ENCODE measurements at regions not wholly inside any gene's neighbourhood (a gene's known extent, or its start where the extent isn't known, plus 50 kb on each side); places are given as distances from the start of the nearest gene placed in this dataset.
"Not testable (repeated sequence)": the region's sequence is repeated elsewhere in the genome, so short reads cannot be mapped to it uniquely, and the experiment has no call there.

DNA sequence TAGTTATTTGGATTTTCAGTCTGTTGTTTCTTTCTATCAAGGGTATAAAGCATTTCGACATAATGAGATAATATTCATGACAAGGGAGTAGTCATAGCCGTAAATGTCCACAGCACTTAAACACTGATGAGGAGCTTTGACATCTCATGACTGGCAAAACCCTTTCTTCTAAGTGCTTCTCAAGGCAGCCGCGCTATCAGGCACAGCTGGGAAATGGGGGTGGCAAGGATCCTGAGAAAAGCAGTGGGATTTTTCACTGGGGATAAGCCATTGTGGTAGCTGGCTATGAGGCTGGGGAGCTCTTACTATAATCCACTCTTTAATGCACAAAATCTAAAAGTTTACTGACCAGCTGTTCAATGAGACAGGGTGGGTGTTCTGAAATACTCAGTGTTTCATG is 493.2 kb upstream of the KLF6 start:
- H3K9me3 ChIP-seq (ENCODE audit: control insufficient read depth, insufficient read depth, low read depth, low read length): no peaks in the 10 kb centered on the region
- H3K4me3 ChIP-seq (ENCODE audit: low read depth, low read length): no peak overlapping the region
- H3K4me1 ChIP-seq (ENCODE audit: control insufficient read depth, insufficient read depth, low read length): peaks cover 7% of the 10 kb centered on the region
- H3K36me3 ChIP-seq (ENCODE audit: control insufficient read depth in 2 of 2, insufficient read depth in 1 of 2, low read length in 2 of 2): no peaks in the 10 kb centered on the region
- TF ChIP-seq ZNF510 (tag by site-specific recombination; IDR thresholded peaks at IDR 0.05; ENCODE audit: insufficient replicate concordance): no peak
- TF ChIP-seq, protein P1, sequence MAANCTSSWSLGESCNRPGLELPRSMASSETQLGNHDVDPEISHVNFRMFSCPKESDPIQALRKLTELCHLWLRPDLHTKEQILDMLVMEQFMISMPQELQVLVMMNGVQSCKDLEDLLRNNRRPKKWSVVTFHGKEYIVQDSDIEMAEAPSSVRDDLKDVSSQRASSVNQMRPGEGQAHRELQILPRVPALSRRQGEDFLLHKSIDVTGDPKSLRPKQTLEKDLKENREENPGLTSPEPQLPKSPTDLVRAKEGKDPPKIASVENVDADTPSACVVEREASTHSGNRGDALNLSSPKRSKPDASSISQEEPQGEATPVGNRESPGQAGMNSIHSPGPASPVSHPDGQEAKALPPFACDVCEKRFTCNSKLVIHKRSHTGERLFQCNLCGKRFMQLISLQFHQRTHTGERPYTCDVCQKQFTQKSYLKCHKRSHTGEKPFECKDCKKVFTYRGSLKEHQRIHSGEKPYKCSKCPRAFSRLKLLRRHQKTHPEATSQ (tag by site-specific recombination; IDR thresholded peaks at IDR 0.05): no peak
- TF ChIP-seq ZNF600 (tag by site-specific recombination; IDR thresholded peaks at IDR 0.05): no peak
- TF ChIP-seq, protein P2, sequence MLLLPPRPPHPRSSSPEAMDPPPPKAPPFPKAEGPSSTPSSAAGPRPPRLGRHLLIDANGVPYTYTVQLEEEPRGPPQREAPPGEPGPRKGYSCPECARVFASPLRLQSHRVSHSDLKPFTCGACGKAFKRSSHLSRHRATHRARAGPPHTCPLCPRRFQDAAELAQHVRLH (tag by site-specific recombination; IDR thresholded peaks at IDR 0.05): no peak
- no peak for TF ChIP-seq ZBTB17 (tag by site-specific recombination; IDR thresholded peaks at IDR 0.05)
- no peak overlapping the region for H3K27ac ChIP-seq (ENCODE audit: extremely low read depth, low read depth, low read length)
- POLR2A ChIA-PET: no interaction called here
- CTCF ChIA-PET: interaction anchor here (1.8 kb wide), 1 partner anchor 12 kb away, joined by 6 read pairs; no protein-coding TSS in a partner anchor

- TF ChIP-seq ZBTB8A (tag by site-specific recombination; IDR thresholded peaks at IDR 0.05) (no peak), ZNF223 (tag by site-specific recombination; IDR thresholded peaks at IDR 0.05) (no peak)
- TF ChIP-seq, protein P3, sequence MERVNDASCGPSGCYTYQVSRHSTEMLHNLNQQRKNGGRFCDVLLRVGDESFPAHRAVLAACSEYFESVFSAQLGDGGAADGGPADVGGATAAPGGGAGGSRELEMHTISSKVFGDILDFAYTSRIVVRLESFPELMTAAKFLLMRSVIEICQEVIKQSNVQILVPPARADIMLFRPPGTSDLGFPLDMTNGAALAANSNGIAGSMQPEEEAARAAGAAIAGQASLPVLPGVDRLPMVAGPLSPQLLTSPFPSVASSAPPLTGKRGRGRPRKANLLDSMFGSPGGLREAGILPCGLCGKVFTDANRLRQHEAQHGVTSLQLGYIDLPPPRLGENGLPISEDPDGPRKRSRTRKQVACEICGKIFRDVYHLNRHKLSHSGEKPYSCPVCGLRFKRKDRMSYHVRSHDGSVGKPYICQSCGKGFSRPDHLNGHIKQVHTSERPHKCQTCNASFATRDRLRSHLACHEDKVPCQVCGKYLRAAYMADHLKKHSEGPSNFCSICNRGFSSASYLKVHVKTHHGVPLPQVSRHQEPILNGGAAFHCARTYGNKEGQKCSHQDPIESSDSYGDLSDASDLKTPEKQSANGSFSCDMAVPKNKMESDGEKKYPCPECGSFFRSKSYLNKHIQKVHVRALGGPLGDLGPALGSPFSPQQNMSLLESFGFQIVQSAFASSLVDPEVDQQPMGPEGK (tag by site-specific recombination; IDR thresholded peaks at IDR 0.05): no peak
- no peaks in the 10 kb centered on the region for H3K9me3 ChIP-seq (ENCODE audit: control insufficient read depth, insufficient read depth, low read depth, low read length)
- no peak overlapping the region for H3K4me3 ChIP-seq (ENCODE audit: low read depth, low read length)
- no peaks in the 10 kb centered on the region for H3K36me3 ChIP-seq (ENCODE audit: control insufficient read depth in 2 of 2, insufficient read depth in 1 of 2, low read length in 2 of 2)
- POLR2A ChIA-PET: no interaction called here
- CTCF ChIA-PET: no interaction called here
- H3K27ac ChIP-seq (ENCODE audit: extremely low read depth, low read depth, low read length): no peak overlapping the region
- H3K4me1 ChIP-seq (ENCODE audit: control insufficient read depth, insufficient read depth, low read length): peaks cover 7% of the 10 kb centered on the region
These were observed 491.1 kb upstream of the KLF6 start for GRCh38 chr10:4276151-4276550.

GRCh38 chr10:4274671-4275070 is 489.7 kb upstream of the KLF6 start:
- POLR2A ChIA-PET; H3K9me3 ChIP-seq (ENCODE audit: control insufficient read depth, insufficient read depth, low read depth, low read length); H3K4me1 ChIP-seq (ENCODE audit: control insufficient read depth, insufficient read depth, low read length); H3K4me3 ChIP-seq (ENCODE audit: low read depth, low read length); H3K27ac ChIP-seq (ENCODE audit: extremely low read depth, low read depth, low read length); H3K36me3 ChIP-seq (ENCODE audit: control insufficient read depth in 2 of 2, insufficient read depth in 1 of 2, low read length in 2 of 2); CTCF ChIA-PET: not testable (repeated sequence)
- TF ChIP-seq ZNF146 (tag by site-specific recombination; IDR thresholded peaks at IDR 0.05): peak; percentile 83

- POLR2A ChIA-PET: no interaction called here
- Histone ChIP-seq H3K9me3 (ENCODE audit: control insufficient read depth, insufficient read depth, low read depth, low read length) (no peaks in the 10 kb centered on the region), H3K4me1 (ENCODE audit: control insufficient read depth, insufficient read depth, low read length) (no peaks in the 10 kb centered on the region), H3K36me3 (ENCODE audit: control insufficient read depth in 2 of 2, insufficient read depth in 1 of 2, low read length in 2 of 2) (no peaks in the 10 kb centered on the region), H3K4me3 (ENCODE audit: low read depth, low read length) (no peak overlapping the region), H3K27ac (ENCODE audit: extremely low read depth, low read depth, low read length) (no peak overlapping the region)
- CTCF ChIA-PET: no interaction called here
- TF ChIP-seq ZNF521 (tag by site-specific recombination; IDR thresholded peaks at IDR 0.05): no peak
- TF ChIP-seq ZXDB (tag by site-specific recombination; IDR thresholded peaks at IDR 0.05): no peak
- no peak for TF ChIP-seq ZNF837 (tag by site-specific recombination; IDR thresholded peaks at IDR 0.05)
- TF ChIP-seq ZNF391 (tag by site-specific recombination; IDR thresholded peaks at IDR 0.05; ENCODE audit: borderline replicate concordance, low read depth): no peak
- TF ChIP-seq EGR2 (tag by site-specific recombination; IDR thresholded peaks at IDR 0.05; ENCODE audit: low read depth): no peak
These were observed 486.2 kb upstream of the KLF6 start for GRCh38 chr10:4271193-4271592.
